Psoas muscle (tissue), 7 donors: ENCODE measurements at regions not wholly inside any gene's neighbourhood (a gene's known extent, or its start where the extent isn't known, plus 50 kb on each side); places are given as distances from the start of the nearest gene placed in this dataset.

Experiments
- ATAC-seq, 4 donors: fragments of 200-7000 bp; cut with Tn5 transposase; one replicate each; pipeline ENCODE4 v1.9.1; 2020; ENCODE audit warnings: moderate library complexity in 3 of 4, mild to moderate bottlenecking in 2 of 4
- DNase-seq, 2 donors: peaks; one replicate each; pipeline ENCODE4 v3.0.0-alpha.2; 2020
- H3K27ac ChIP-seq: fragments of 200-600 bp; one replicate; pipeline ENCODE4 v1.8.0; 2022
- H3K27me3 ChIP-seq, 3 donors: fragments of 200-600 bp in 1 of 3; one replicate each; pipeline versions ENCODE4 v1.6.1 to v1.8.0; 2013 to 2022; ENCODE audit warnings: low read length in 2 of 3, mild to moderate bottlenecking in 2 of 3, moderate library complexity in 1 of 3; ENCODE audit not compliant: insufficient read depth in 3 of 3
- H3K36me3 ChIP-seq, 2 donors: fragments of 200-600 bp in 1 of 2; one replicate each; pipeline versions ENCODE4 v1.6.1 to v1.8.0; 2013 to 2022; ENCODE audit warnings: low read depth in 1 of 2, mild to moderate bottlenecking in 1 of 2, moderate library complexity in 1 of 2; ENCODE audit not compliant: insufficient read depth in 1 of 2
- H3K4me1 ChIP-seq: fragments of 200-600 bp; one replicate; pipeline ENCODE4 v1.8.0; 2022
- H3K4me3 ChIP-seq: fragments of 200-600 bp; one replicate; pipeline ENCODE4 v1.8.0; 2022; ENCODE audit warnings: mild to moderate bottlenecking
- H3K9me3 ChIP-seq: fragments of 200-600 bp; one replicate; pipeline ENCODE4 v1.8.0; 2022
- WGBS, 3 donors: extraction: QIAGEN DNeasy Blood & Tissue Kit; methylation state at CpG; one replicate each; pipeline versions ENCODE4 v1.1.6 to v1.1.7; 2013; 5-methylcytosine and 5-hydroxymethylcytosine counted together
- intact Hi-C, 2 donors: fragments of 100-400 bp; cut with DNase I; formaldehyde crosslinking; loops; one replicate each; pipeline versions ENCODE4 v1.11.0 to v1.14.2; 2022
- TF ChIP-seq, protein P1 (sequence below): fragments of 200-600 bp; IDR thresholded peaks from one replicate; pipeline ENCODE4 v1.8.0; 2022; ENCODE audit warnings: antibody characterized with exemption
- donor health status: healthy with polysubstance abuse.
- donor health status: DM: no; HTN: no; CAD: no; lungs with moderate emphysema.
- donor health status: Bipolar disorder and iron deficiency.
- donor health status: healthy.
- donor health status: DM: yes; HTN: yes; CAD: no.
- donor health status: DM: no; HTN: no; CAD: no.
- donor health status: DM: yes; HTN: yes; CAD: no.

GRCh38 chr4:151517896-151518295 lies 108.9 kb downstream of the FHIP1A start:
- H3K36me3 ChIP-seq: no peaks in the 10 kb centered on the region
- intact Hi-C loops: no loop called here
- TF ChIP-seq, protein P1, sequence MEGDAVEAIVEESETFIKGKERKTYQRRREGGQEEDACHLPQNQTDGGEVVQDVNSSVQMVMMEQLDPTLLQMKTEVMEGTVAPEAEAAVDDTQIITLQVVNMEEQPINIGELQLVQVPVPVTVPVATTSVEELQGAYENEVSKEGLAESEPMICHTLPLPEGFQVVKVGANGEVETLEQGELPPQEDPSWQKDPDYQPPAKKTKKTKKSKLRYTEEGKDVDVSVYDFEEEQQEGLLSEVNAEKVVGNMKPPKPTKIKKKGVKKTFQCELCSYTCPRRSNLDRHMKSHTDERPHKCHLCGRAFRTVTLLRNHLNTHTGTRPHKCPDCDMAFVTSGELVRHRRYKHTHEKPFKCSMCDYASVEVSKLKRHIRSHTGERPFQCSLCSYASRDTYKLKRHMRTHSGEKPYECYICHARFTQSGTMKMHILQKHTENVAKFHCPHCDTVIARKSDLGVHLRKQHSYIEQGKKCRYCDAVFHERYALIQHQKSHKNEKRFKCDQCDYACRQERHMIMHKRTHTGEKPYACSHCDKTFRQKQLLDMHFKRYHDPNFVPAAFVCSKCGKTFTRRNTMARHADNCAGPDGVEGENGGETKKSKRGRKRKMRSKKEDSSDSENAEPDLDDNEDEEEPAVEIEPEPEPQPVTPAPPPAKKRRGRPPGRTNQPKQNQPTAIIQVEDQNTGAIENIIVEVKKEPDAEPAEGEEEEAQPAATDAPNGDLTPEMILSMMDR: no peak
- ATAC-seq (peak in 1 of 4 donors; percentile 56), DNase-seq (no peak)
- no peak overlapping the region for H3K4me3 ChIP-seq
- peaks cover 24% of the 10 kb centered on the region for H3K4me1 ChIP-seq
- no peaks in the 10 kb centered on the region for H3K9me3 ChIP-seq
- H3K27ac ChIP-seq: peak overlapping the region; percentile 7
- H3K27me3 ChIP-seq: no peaks in the 10 kb centered on the region

DNA sequence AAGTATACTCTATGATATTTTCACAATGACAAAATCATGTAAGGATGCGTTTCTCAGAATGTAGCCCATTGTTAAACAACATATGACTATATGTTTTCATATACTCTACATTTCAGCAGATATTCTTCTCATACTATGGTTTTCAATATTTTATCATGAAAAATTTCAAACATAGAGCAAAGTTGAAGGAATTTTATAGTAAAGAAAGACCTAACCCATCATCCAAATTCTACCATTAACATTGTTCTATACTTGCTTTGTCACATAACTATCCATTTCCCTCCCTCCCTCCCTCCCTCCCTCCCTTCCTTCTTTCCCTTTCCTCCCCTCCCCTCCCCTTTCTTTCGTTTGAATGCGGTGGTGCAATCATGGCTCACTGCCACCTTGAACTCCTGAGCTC lies 109.4 kb downstream of the FHIP1A start:
- TF ChIP-seq, protein P1: no peak
- DNase-seq (no peak), ATAC-seq (peak in 1 of 4 donors; percentile 47)
- no peaks in the 10 kb centered on the region for H3K9me3 ChIP-seq
- no peaks in the 10 kb centered on the region for H3K27me3 ChIP-seq
- H3K36me3 ChIP-seq: no peaks in the 10 kb centered on the region
- peak overlapping the region; percentile 7 for H3K27ac ChIP-seq
- H3K4me3 ChIP-seq: no peak overlapping the region
- intact Hi-C loops: no loop called here
- 31 to 45% (median 45%) methylated on average over 3 of the region's 3 CpGs for WGBS, 3 donors
- peaks cover 26% of the 10 kb centered on the region for H3K4me1 ChIP-seq

DNA sequence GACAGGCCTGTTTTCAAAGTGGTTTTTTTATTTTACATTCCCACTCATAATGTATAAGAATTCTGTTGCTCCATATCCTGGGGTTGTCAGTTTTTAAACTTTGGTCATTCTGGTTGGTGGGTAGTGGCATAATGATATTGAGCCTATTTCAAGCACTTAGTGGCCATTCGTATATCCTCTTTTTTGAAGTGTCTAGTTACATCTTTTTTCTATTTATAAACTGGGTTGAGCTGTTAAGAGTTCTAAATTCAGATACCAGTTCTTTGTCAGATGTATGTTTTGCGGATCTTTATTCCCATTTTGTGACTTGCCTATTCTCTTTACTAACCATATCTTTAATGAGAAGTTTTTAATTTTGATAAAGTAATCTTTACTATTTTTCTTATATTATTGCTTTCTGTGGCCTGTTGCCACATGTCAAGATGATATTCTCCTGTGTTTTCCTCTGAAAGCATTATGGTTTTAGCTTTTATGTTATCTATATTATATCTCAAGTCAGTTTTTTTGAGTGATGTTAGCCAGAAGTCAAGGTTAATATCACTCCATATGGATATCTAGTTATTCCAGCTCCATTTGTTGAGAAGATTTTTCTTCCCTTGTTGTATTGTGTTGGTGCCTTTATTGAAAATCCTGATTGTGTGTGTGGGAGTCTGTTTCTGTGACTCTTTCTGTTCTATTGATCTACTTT lies 110.9 kb downstream of the FHIP1A start:
- 24 to 37% (median 28%) methylated on average over 2 of the region's 2 CpGs for WGBS, 3 donors
- ATAC-seq (peak in 1 of 4 donors; percentile 69), DNase-seq (no peak)
- Histone ChIP-seq H3K4me3 (no peak overlapping the region), H3K36me3 (no peaks in the 10 kb centered on the region), H3K4me1 (peaks cover 41% of the 10 kb centered on the region), H3K27ac (peak overlapping the region; percentile 59), H3K9me3 (no peaks in the 10 kb centered on the region), H3K27me3 (no peaks in the 10 kb centered on the region)
- TF ChIP-seq, protein P1: no peak
- intact Hi-C loops: loop anchor here in 1 of 2 donors (5.0 kb wide), 1 partner anchor 113 kb away; the partner anchor contains the start of gene FHIP1A

DNA sequence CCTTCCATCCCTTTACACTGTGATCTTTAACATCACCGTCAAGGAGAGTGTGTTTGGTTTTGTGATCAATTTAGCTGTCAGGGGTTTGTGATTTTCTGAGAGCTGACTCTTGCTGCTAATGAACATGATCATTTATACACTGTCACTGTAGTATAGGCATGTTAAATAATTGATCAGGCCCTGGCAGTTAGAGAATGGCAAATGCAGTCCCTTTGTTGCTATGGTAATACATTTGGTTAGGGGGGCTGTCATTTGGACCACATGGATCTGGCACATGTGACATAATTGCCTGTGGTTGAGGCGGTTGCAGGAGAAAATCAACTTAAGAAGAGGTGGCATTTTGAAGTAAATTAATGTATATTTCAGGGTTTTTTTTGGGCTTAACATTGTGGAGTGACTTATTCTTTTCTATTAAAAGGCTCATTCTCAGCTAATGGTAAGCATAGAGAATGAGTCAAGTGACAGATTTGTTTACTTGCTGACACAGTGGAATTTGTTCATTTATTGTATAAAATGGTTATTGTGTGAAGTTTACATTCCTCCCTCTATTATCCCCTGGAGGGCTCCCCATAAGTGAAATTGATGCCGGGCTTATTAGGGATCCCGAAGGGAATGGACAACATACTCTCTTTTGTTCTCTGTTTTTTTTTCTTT lies 114.0 kb downstream of the FHIP1A start:
- 60 to 78% (median 64%) methylated on average over 4 of the region's 4 CpGs for WGBS, 3 donors
- TF ChIP-seq, protein P1: no peak
- H3K36me3 ChIP-seq: no peaks in the 10 kb centered on the region
- ATAC-seq (no peak), DNase-seq (no peak)
- no peak overlapping the region for H3K4me3 ChIP-seq
- H3K27ac ChIP-seq: peak overlapping the region; percentile 13
- intact Hi-C loops: loop anchor here in 1 of 2 donors (5.0 kb wide), 1 partner anchor 116 kb away; the partner anchor contains the start of gene FHIP1A
- H3K9me3 ChIP-seq: no peaks in the 10 kb centered on the region
- no peaks in the 10 kb centered on the region for H3K27me3 ChIP-seq
- H3K4me1 ChIP-seq: peaks cover 51% of the 10 kb centered on the region
